CD4-positive, alpha-beta memory T cell (primary cell): ENCODE measurements at regions not wholly inside any gene's neighbourhood (a gene's known extent, or its start where the extent isn't known, plus 50 kb on each side); places are given as distances from the start of the nearest gene placed in this dataset.

Experiments
- CTCF ChIA-PET: fragments of 350-600 bp; sonication (Branson Sonifier 250); formaldehyde crosslinking; loops from one replicate; lab custom pipeline; 2021; ENCODE audit warnings: inconsistent platforms; ENCODE audit not compliant: partially characterized antibody; lab: Charles Lee
- POLR2A ChIA-PET: fragments of 350-600 bp; sonication (Branson Sonifier 250); formaldehyde crosslinking; loops from one replicate; lab custom pipeline; 2021; ENCODE audit not compliant: partially characterized antibody; lab: Charles Lee
- DNase-seq, 5 donors: peaks; one replicate each; pipeline versions ENCODE4 v3.0.0 to v3.0.0-alpha.2; 2020 to 2022; ENCODE audit warnings: mixed read lengths in 1 of 5
- H3K27ac ChIP-seq: one replicate; pipeline ENCODE4 v1.7.0; 2013; ENCODE audit warnings: low read depth, low read length
- H3K27me3 ChIP-seq: 2 replicates; pipeline ENCODE4 v1.7.0; 2013; ENCODE audit warnings: mild to moderate bottlenecking, low read length, moderate library complexity; ENCODE audit not compliant: insufficient read depth
- H3K36me3 ChIP-seq: 2 replicates; pipeline ENCODE4 v1.7.0; 2013; ENCODE audit warnings: mild to moderate bottlenecking, low read length, moderate library complexity; ENCODE audit not compliant: insufficient read depth
- H3K4me1 ChIP-seq: 2 replicates; pipeline ENCODE4 v1.7.0; 2013; ENCODE audit warnings: mild to moderate bottlenecking, low read length, moderate library complexity; ENCODE audit not compliant: insufficient read depth
- H3K4me3 ChIP-seq, 2 donors: one replicate each; pipeline ENCODE4 v1.7.0; 2013; ENCODE audit warnings: low read length in 2 of 2, mild to moderate bottlenecking in 1 of 2
- H3K9me3 ChIP-seq, 2 donors: one replicate each; pipeline ENCODE4 v1.7.0; 2013; ENCODE audit warnings: low read length in 2 of 2, control low read depth in 1 of 2; ENCODE audit not compliant: control insufficient read depth in 1 of 2
- H3K27ac Mint-ChIP-seq, 7 donors: one replicate each; pipeline ENCODE4 v1.8.0; 2020 to 2021; ENCODE audit warnings: mixed read lengths in 7 of 7, mild to moderate bottlenecking in 6 of 7, inconsistent platforms in 3 of 7, moderate library complexity in 3 of 7
- H3K27me3 Mint-ChIP-seq, 2 donors: one replicate each; pipeline ENCODE4 v1.8.0; 2020 to 2021; ENCODE audit warnings: mixed read lengths in 2 of 2
- H3K36me3 Mint-ChIP-seq, 2 donors: one replicate each; pipeline ENCODE4 v1.8.0; 2020 to 2021; ENCODE audit warnings: mixed read lengths in 2 of 2, inconsistent platforms in 1 of 2, mild to moderate bottlenecking in 1 of 2
- H3K4me1 Mint-ChIP-seq, 4 donors: one replicate each; pipeline ENCODE4 v1.8.0; 2020 to 2021; ENCODE audit warnings: mixed read lengths in 4 of 4, mild to moderate bottlenecking in 1 of 4
- H3K4me3 Mint-ChIP-seq, 8 donors: one replicate each; pipeline ENCODE4 v1.8.0; 2020 to 2021; ENCODE audit warnings: mixed read lengths in 8 of 8, mild to moderate bottlenecking in 7 of 8, moderate library complexity in 6 of 8, inconsistent platforms in 3 of 8
- H3K9me3 Mint-ChIP-seq, 8 donors: one replicate each; pipeline ENCODE4 v1.8.0; 2020 to 2021; ENCODE audit warnings: mixed read lengths in 8 of 8, mild to moderate bottlenecking in 5 of 8, inconsistent platforms in 3 of 8, moderate library complexity in 1 of 8
- intact Hi-C: fragments of 100-400 bp; cut with micrococcal nuclease; formaldehyde crosslinking; loops from one replicate; pipeline ENCODE4 v1.15.1; 2023

- no peaks in the 10 kb centered on the region for H3K36me3 Mint-ChIP-seq
- H3K27ac Mint-ChIP-seq, result peak overlapping the region in 1 of 7 donors; percentile 51
- no peaks in the 10 kb centered on the region for H3K4me1 Mint-ChIP-seq
- H3K4me3 ChIP-seq, result no peak overlapping the region
- intact Hi-C loops, result no loop called here
- peaks cover 2 to 4% of the 10 kb centered on the region in 2 donors for H3K27me3 Mint-ChIP-seq
- CTCF ChIA-PET, result no interaction called here
- no peaks in the 10 kb centered on the region for H3K27me3 ChIP-seq
- no peaks in the 10 kb centered on the region for H3K36me3 ChIP-seq
- DNase-seq, result no peak
- H3K4me1 ChIP-seq, result no peaks in the 10 kb centered on the region
- POLR2A ChIA-PET, result no interaction called here
- H3K9me3 ChIP-seq, result no peaks in the 10 kb centered on the region
- peaks cover 0 to 11% (median 8%) of the 10 kb centered on the region in 8 donors for H3K9me3 Mint-ChIP-seq
- H3K4me3 Mint-ChIP-seq, result no peak overlapping the region
- no peak overlapping the region for H3K27ac ChIP-seq
These were observed 62.1 kb upstream of the DEUP1 start for GRCh38 chr11:93268287-93269040.

- Mint-ChIP-seq H3K9me3 (peaks cover 0 to 11% (median 8%) of the 10 kb centered on the region in 8 donors), H3K36me3 (no peaks in the 10 kb centered on the region), H3K4me1 (no peaks in the 10 kb centered on the region), H3K27me3 (peaks cover 0 to 3% of the 10 kb centered on the region in 2 donors), H3K27ac (no peak overlapping the region), H3K4me3 (no peak overlapping the region)
- ChIA-PET POLR2A (no interaction called here), CTCF (no interaction called here)
- no peaks in the 10 kb centered on the region for H3K27me3 ChIP-seq
- DNase-seq, result no peak
- H3K4me3 ChIP-seq, result no peak overlapping the region
- no peak overlapping the region for H3K27ac ChIP-seq
- no peaks in the 10 kb centered on the region for H3K9me3 ChIP-seq
- no peaks in the 10 kb centered on the region for H3K36me3 ChIP-seq
- intact Hi-C loops, result no loop called here
- no peaks in the 10 kb centered on the region for H3K4me1 ChIP-seq
These were observed 58.9 kb upstream of the DEUP1 start for GRCh38 chr11:93271596-93271995.

- Mint-ChIP-seq H3K4me3 (no peak overlapping the region), H3K9me3 (no peaks in the 10 kb centered on the region), H3K27me3 (no peaks in the 10 kb centered on the region), H3K27ac (no peak overlapping the region), H3K4me1 (no peaks in the 10 kb centered on the region), H3K36me3 (no peaks in the 10 kb centered on the region)
- H3K9me3 ChIP-seq, result no peaks in the 10 kb centered on the region
- H3K27me3 ChIP-seq, result no peaks in the 10 kb centered on the region
- ChIA-PET POLR2A (no interaction called here), CTCF (no interaction called here)
- no peak overlapping the region for H3K27ac ChIP-seq
- H3K4me3 ChIP-seq, result no peak overlapping the region
- H3K4me1 ChIP-seq, result no peaks in the 10 kb centered on the region
- intact Hi-C loops, result no loop called here
- DNase-seq, result no peak
- no peaks in the 10 kb centered on the region for H3K36me3 ChIP-seq
These were observed 55.7 kb upstream of the DEUP1 start for GRCh38 chr11:93274851-93275250.

GRCh38 chr11:93278976-93279375 is 51.6 kb upstream of the DEUP1 start:
- no peaks in the 10 kb centered on the region for H3K27me3 Mint-ChIP-seq
- Histone ChIP-seq H3K4me3 (no peak overlapping the region), H3K27me3 (no peaks in the 10 kb centered on the region), H3K36me3 (no peaks in the 10 kb centered on the region), H3K4me1 (no peaks in the 10 kb centered on the region), H3K9me3 (no peaks in the 10 kb centered on the region), H3K27ac (no peak overlapping the region)
- CTCF ChIA-PET, result no interaction called here
- H3K4me1 Mint-ChIP-seq, result no peaks in the 10 kb centered on the region
- DNase-seq, result no peak
- POLR2A ChIA-PET, result no interaction called here
- no peak overlapping the region for H3K4me3 Mint-ChIP-seq
- H3K9me3 Mint-ChIP-seq, result no peaks in the 10 kb centered on the region
- intact Hi-C loops, result no loop called here
- no peak overlapping the region for H3K27ac Mint-ChIP-seq
- no peaks in the 10 kb centered on the region for H3K36me3 Mint-ChIP-seq

- no peaks in the 10 kb centered on the region for H3K4me1 Mint-ChIP-seq
- H3K36me3 ChIP-seq, result no peaks in the 10 kb centered on the region
- ChIA-PET CTCF (no interaction called here), POLR2A (no interaction called here)
- H3K27me3 ChIP-seq, result no peaks in the 10 kb centered on the region
- H3K27ac ChIP-seq, result no peak overlapping the region
- H3K4me1 ChIP-seq, result no peaks in the 10 kb centered on the region
- H3K27ac Mint-ChIP-seq, result no peak overlapping the region
- no peak for DNase-seq
- no peaks in the 10 kb centered on the region for H3K36me3 Mint-ChIP-seq
- intact Hi-C loops, result no loop called here
- H3K27me3 Mint-ChIP-seq, result no peaks in the 10 kb centered on the region
- H3K4me3 ChIP-seq, result no peak overlapping the region
- H3K9me3 Mint-ChIP-seq, result no peaks in the 10 kb centered on the region
- H3K9me3 ChIP-seq, result no peaks in the 10 kb centered on the region
- no peak overlapping the region for H3K4me3 Mint-ChIP-seq
These were observed 50.6 kb upstream of the DEUP1 start for GRCh38 chr11:93279851-93280347.
